ENCODE measurements at regions not wholly inside any gene's neighbourhood (a gene's known extent, or its start where the extent isn't known, plus 50 kb on each side); places are given as distances from the start of the nearest gene placed in this dataset.

GRCh38 chr22:47591709-47592108 lies 829.3 kb downstream of the TBC1D22A start:
- no peaks in the 10 kb centered on the region for H3K27me3 ChIP-seq (replicated peaks; ENCODE audit: control insufficient read depth, insufficient read depth, low read length)
- no peak for DNase-seq (ENCODE audit: extremely low read depth, insufficient read length)
- no peak for TF ChIP-seq CTCF (IDR thresholded peaks at IDR 0.05; ENCODE audit: insufficient read depth, low read length, poor library complexity, severe bottlenecking)
- no peaks in the 10 kb centered on the region for H3K36me3 ChIP-seq (ENCODE audit: control insufficient read depth, insufficient read depth, low read length)
- H3K4me3 ChIP-seq (replicated peaks; ENCODE audit: low read depth, low read length), result no peak overlapping the region

- Histone ChIP-seq H3K36me3 (ENCODE audit: control insufficient read depth, insufficient read depth, low read length) (no peaks in the 10 kb centered on the region), H3K27me3 (replicated peaks; ENCODE audit: control insufficient read depth, insufficient read depth, low read length) (no peaks in the 10 kb centered on the region), H3K4me3 (replicated peaks; ENCODE audit: low read depth, low read length) (no peak overlapping the region)
- no peak for DNase-seq (ENCODE audit: extremely low read depth, insufficient read length)
- no peak for TF ChIP-seq CTCF (IDR thresholded peaks at IDR 0.05; ENCODE audit: insufficient read depth, low read length, poor library complexity, severe bottlenecking)
These were observed 828.6 kb downstream of the TBC1D22A start for GRCh38 chr22:47591016-47591415.

- Histone ChIP-seq H3K36me3 (ENCODE audit: control insufficient read depth, insufficient read depth, low read length) (no peaks in the 10 kb centered on the region), H3K27me3 (replicated peaks; ENCODE audit: control insufficient read depth, insufficient read depth, low read length) (no peaks in the 10 kb centered on the region), H3K4me3 (replicated peaks; ENCODE audit: low read depth, low read length) (no peak overlapping the region)
- no peak for TF ChIP-seq CTCF (IDR thresholded peaks at IDR 0.05; ENCODE audit: insufficient read depth, low read length, poor library complexity, severe bottlenecking)
- DNase-seq (ENCODE audit: extremely low read depth, insufficient read length), result no peak
These were observed 827.1 kb downstream of the TBC1D22A start for GRCh38 chr22:47589271-47590250.

GRCh38 chr22:47588578-47588960 lies 826.1 kb downstream of the TBC1D22A start:
- Histone ChIP-seq H3K4me3 (replicated peaks; ENCODE audit: low read depth, low read length) (no peak overlapping the region), H3K36me3 (ENCODE audit: control insufficient read depth, insufficient read depth, low read length) (no peaks in the 10 kb centered on the region), H3K27me3 (replicated peaks; ENCODE audit: control insufficient read depth, insufficient read depth, low read length) (no peaks in the 10 kb centered on the region)
- DNase-seq (ENCODE audit: extremely low read depth, insufficient read length), result no peak
- TF ChIP-seq CTCF (IDR thresholded peaks at IDR 0.05; ENCODE audit: insufficient read depth, low read length, poor library complexity, severe bottlenecking), result no peak

- Histone ChIP-seq H3K4me3 (replicated peaks; ENCODE audit: low read depth, low read length) (no peak overlapping the region), H3K36me3 (ENCODE audit: control insufficient read depth, insufficient read depth, low read length) (no peaks in the 10 kb centered on the region), H3K27me3 (replicated peaks; ENCODE audit: control insufficient read depth, insufficient read depth, low read length) (no peaks in the 10 kb centered on the region)
- no peak for TF ChIP-seq CTCF (IDR thresholded peaks at IDR 0.05; ENCODE audit: insufficient read depth, low read length, poor library complexity, severe bottlenecking)
- no peak for DNase-seq (ENCODE audit: extremely low read depth, insufficient read length)
These were observed 825.6 kb downstream of the TBC1D22A start for GRCh38 chr22:47587861-47588577.
